ENCODE measurements at regions not wholly inside any gene's neighbourhood (a gene's known extent, or its start where the extent isn't known, plus 50 kb on each side); places are given as distances from the start of the nearest gene placed in this dataset.

DNA sequence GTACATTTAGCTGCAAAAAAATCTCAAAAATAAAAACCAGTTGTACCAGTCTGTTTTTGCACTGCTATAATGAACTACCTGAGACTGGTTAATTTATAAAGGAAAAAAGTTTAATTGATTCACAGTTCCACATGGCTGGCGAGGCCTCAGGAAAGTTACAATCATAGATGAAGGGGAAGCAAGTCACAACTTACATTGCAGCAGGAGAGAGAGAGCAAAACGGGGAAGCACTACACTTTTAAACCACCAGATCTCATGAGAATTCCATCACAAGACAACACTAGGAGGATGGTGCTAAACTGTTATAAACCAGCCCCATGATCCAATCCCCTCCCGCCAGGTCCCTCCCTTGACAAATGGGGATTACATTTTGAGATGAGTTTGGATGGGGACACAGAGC lies 186.0 kb downstream of the TMTC3 start:
- no peak for TF ChIP-seq POLR2AphosphoS5 (IDR thresholded peaks at IDR 0.05; ENCODE audit: insufficient read depth, low read depth, low read length)
- TF ChIP-seq, protein P1, sequence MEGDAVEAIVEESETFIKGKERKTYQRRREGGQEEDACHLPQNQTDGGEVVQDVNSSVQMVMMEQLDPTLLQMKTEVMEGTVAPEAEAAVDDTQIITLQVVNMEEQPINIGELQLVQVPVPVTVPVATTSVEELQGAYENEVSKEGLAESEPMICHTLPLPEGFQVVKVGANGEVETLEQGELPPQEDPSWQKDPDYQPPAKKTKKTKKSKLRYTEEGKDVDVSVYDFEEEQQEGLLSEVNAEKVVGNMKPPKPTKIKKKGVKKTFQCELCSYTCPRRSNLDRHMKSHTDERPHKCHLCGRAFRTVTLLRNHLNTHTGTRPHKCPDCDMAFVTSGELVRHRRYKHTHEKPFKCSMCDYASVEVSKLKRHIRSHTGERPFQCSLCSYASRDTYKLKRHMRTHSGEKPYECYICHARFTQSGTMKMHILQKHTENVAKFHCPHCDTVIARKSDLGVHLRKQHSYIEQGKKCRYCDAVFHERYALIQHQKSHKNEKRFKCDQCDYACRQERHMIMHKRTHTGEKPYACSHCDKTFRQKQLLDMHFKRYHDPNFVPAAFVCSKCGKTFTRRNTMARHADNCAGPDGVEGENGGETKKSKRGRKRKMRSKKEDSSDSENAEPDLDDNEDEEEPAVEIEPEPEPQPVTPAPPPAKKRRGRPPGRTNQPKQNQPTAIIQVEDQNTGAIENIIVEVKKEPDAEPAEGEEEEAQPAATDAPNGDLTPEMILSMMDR (IDR thresholded peaks at IDR 0.05; ENCODE audit: extremely low read depth in 1 of 2, insufficient read depth in 1 of 2, low read depth in 1 of 2, low read length in 2 of 2) = no peak
- no peak for TF ChIP-seq EZH2 (IDR thresholded peaks at IDR 0.05; ENCODE audit: borderline replicate concordance, low read depth, low read length, severe bottlenecking)
- TF ChIP-seq GATA2 (IDR thresholded peaks at IDR 0.05; ENCODE audit: insufficient read depth, insufficient read length, low read depth, low read length) = no peak
- no peak for TF ChIP-seq POLR2A (IDR thresholded peaks at IDR 0.05; ENCODE audit: low read depth, low read length)
- no peak for TF ChIP-seq JUN (IDR thresholded peaks at IDR 0.05; ENCODE audit: borderline replicate concordance, insufficient read depth, insufficient read length, low read depth)
- TF ChIP-seq MYC (IDR thresholded peaks at IDR 0.05; ENCODE audit: low read depth, low read length) = no peak
- TF ChIP-seq, protein P2, sequence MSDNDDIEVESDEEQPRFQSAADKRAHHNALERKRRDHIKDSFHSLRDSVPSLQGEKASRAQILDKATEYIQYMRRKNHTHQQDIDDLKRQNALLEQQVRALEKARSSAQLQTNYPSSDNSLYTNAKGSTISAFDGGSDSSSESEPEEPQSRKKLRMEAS (IDR thresholded peaks at IDR 0.05; ENCODE audit: insufficient read depth, insufficient read length) = no peak
- TF ChIP-seq FOS (IDR thresholded peaks at IDR 0.05; ENCODE audit: borderline replicate concordance, insufficient read depth, low read length) = no peak

Measured in endothelial cell of umbilical vein (primary cell).